ENCODE measurements at regions not wholly inside any gene's neighbourhood (a gene's known extent, or its start where the extent isn't known, plus 50 kb on each side); places are given as distances from the start of the nearest gene placed in this dataset.

GRCh38 chr19:8922591-8922990 lies 87.6 kb downstream of the MUC16 start (continued):
- TF ChIP-seq ARID4B (CRISPR knock-in tag; IDR thresholded peaks at IDR 0.05; ENCODE audit: borderline replicate concordance) (no peak), CREM (CRISPR knock-in tag; IDR thresholded peaks at IDR 0.05) (no peak), TCF7 (CRISPR knock-in tag; IDR thresholded peaks at IDR 0.05; ENCODE audit: low read depth) (no peak), ZNF396 (CRISPR knock-in tag; IDR thresholded peaks at IDR 0.05; ENCODE audit: borderline replicate concordance) (no peak), ZBTB43 (CRISPR knock-in tag; IDR thresholded peaks at IDR 0.05) (no peak), RELA (CRISPR knock-in tag; IDR thresholded peaks at IDR 0.05; ENCODE audit: borderline replicate concordance) (no peak), USF1 (CRISPR knock-in tag; IDR thresholded peaks at IDR 0.05) (no peak), ZNF317 (CRISPR knock-in tag; IDR thresholded peaks at IDR 0.05; ENCODE audit: borderline replicate concordance, low read depth) (no peak), AR (CRISPR knock-in tag; IDR thresholded peaks at IDR 0.05) (no peak), MAX (CRISPR knock-in tag; IDR thresholded peaks at IDR 0.05) (no peak), MYBL2 (CRISPR knock-in tag; IDR thresholded peaks at IDR 0.05) (no peak)

- no peaks in the 10 kb centered on the region for H3K4me1 Mint-ChIP-seq
- peaks cover 47% of the 10 kb centered on the region for H3K36me3 Mint-ChIP-seq
- peaks cover 3% of the 10 kb centered on the region for H3K27me3 Mint-ChIP-seq (ENCODE audit: low read depth)
- DNase-seq (ENCODE audit: low spot score) (no peak), ATAC-seq (no peak)
- H3K4me3 Mint-ChIP-seq: no peak overlapping the region
- ChIA-PET CTCF (no interaction called here), POLR2A (no interaction called here)
- no peak overlapping the region for H3K27ac Mint-ChIP-seq
- H3K9me3 Mint-ChIP-seq: peaks cover 65% of the 10 kb centered on the region
- no peak for TF ChIP-seq ZNF532 (CRISPR knock-in tag; IDR thresholded peaks at IDR 0.05; ENCODE audit: borderline replicate concordance)
- no peak for TF ChIP-seq HMGXB4 (CRISPR knock-in tag; IDR thresholded peaks at IDR 0.05)
- TF ChIP-seq MAX (CRISPR knock-in tag; IDR thresholded peaks at IDR 0.05): no peak
- no peak for TF ChIP-seq ZNF512 (CRISPR knock-in tag; IDR thresholded peaks at IDR 0.05; ENCODE audit: borderline replicate concordance)
- no peak for TF ChIP-seq ZNF671 (CRISPR knock-in tag; IDR thresholded peaks at IDR 0.05)
- no peak for TF ChIP-seq ZMAT4 (CRISPR knock-in tag; IDR thresholded peaks at IDR 0.05)
- no peak for TF ChIP-seq ESRRA (CRISPR knock-in tag; IDR thresholded peaks at IDR 0.05; ENCODE audit: borderline replicate concordance)
These were observed 85.9 kb downstream of the MUC16 start for GRCh38 chr19:8924283-8924682.
